H9 (cell line): ENCODE measurements at regions not wholly inside any gene's neighbourhood (a gene's known extent, or its start where the extent isn't known, plus 50 kb on each side); places are given as distances from the start of the nearest gene placed in this dataset.
A peak's percentile ranks its signal among the peaks of the same experiment; 100 is the strongest.

ENCODE experiments used
- DNase-seq: peaks from one replicate; pipeline ENCODE4 v3.0.0-alpha.2; 2017
- H2AFZ ChIP-seq: one replicate; pipeline ENCODE4 v1.6.1; 2013; ENCODE audit warnings: mild to moderate bottlenecking, low read length, control low read depth, moderate library complexity
- H2AK5ac ChIP-seq: 2 replicates; pipeline ENCODE4 v1.6.1; 2013; ENCODE audit warnings: low read length, control low read depth, mixed read lengths; ENCODE audit not compliant: insufficient read length
- H2BK120ac ChIP-seq: one replicate; pipeline ENCODE4 v1.6.1; 2013; ENCODE audit warnings: low read depth, mild to moderate bottlenecking, low read length, control low read depth, inconsistent platforms; ENCODE audit not compliant: poor library complexity, severe bottlenecking
- H2BK12ac ChIP-seq: 2 replicates; pipeline ENCODE4 v1.6.1; 2013; ENCODE audit warnings: low read length, control low read depth, mixed read lengths, low read depth; ENCODE audit not compliant: insufficient read length
- H2BK15ac ChIP-seq: 2 replicates; pipeline ENCODE4 v1.6.1; 2013; ENCODE audit warnings: low read depth, low read length, control low read depth
- H2BK20ac ChIP-seq: one replicate; pipeline ENCODE4 v1.6.1; 2013; ENCODE audit warnings: low read depth, mild to moderate bottlenecking, low read length, control low read depth, inconsistent platforms; ENCODE audit not compliant: poor library complexity, severe bottlenecking
- H2BK5ac ChIP-seq: 2 replicates; pipeline ENCODE4 v1.6.1; 2013; ENCODE audit warnings: low read length, control low read depth, mixed read lengths; ENCODE audit not compliant: insufficient read length
- H3K14ac ChIP-seq: 2 replicates; pipeline ENCODE4 v1.6.1; 2013; ENCODE audit warnings: low read length, control low read depth; ENCODE audit not compliant: insufficient read depth
- H3K18ac ChIP-seq: 2 replicates; pipeline ENCODE4 v1.6.1; 2013; ENCODE audit warnings: low read depth, mild to moderate bottlenecking, mixed read lengths, low read length, control low read depth; ENCODE audit not compliant: insufficient read length
- H3K23ac ChIP-seq: 2 replicates; pipeline ENCODE4 v1.6.1; 2013; ENCODE audit warnings: low read length, control low read depth, mixed read lengths, low read depth; ENCODE audit not compliant: insufficient read length
- H3K23me2 ChIP-seq: 2 replicates; pipeline ENCODE4 v1.6.1; 2013; ENCODE audit warnings: low read depth, mild to moderate bottlenecking, mixed read lengths, low read length, control low read depth; ENCODE audit not compliant: insufficient read length, poor library complexity, severe bottlenecking
- H3K27ac ChIP-seq: 2 replicates; pipeline ENCODE4 v1.5.1; 2013; ENCODE audit warnings: low read length, control low read depth, mixed read lengths, low read depth; ENCODE audit not compliant: insufficient read length
- H3K27me3 ChIP-seq: 2 replicates; pipeline ENCODE4 v1.6.1; 2013; ENCODE audit warnings: low read length, control low read depth, inconsistent platforms; ENCODE audit not compliant: insufficient read depth
- H3K4ac ChIP-seq: 2 replicates; pipeline ENCODE4 v1.6.1; 2013; ENCODE audit warnings: low read depth, mild to moderate bottlenecking, control low read depth, inconsistent platforms, low read length, moderate library complexity
- H3K4me1 ChIP-seq: 2 replicates; pipeline ENCODE4 v1.6.1; 2013; ENCODE audit warnings: low read length, control low read depth, inconsistent platforms; ENCODE audit not compliant: insufficient read depth
- H3K4me2 ChIP-seq: 2 replicates; pipeline ENCODE4 v1.6.1; 2013; ENCODE audit warnings: low read length, control low read depth, mixed read lengths; ENCODE audit not compliant: insufficient read length, insufficient read depth
- H3K56ac ChIP-seq: 2 replicates; pipeline ENCODE4 v1.6.1; 2013; ENCODE audit warnings: low read depth, mild to moderate bottlenecking, mixed read lengths, low read length, control low read depth; ENCODE audit not compliant: insufficient read length
- H3K79me1 ChIP-seq: 2 replicates; pipeline ENCODE4 v1.6.1; 2013; ENCODE audit warnings: low read depth, mild to moderate bottlenecking, moderate library complexity, low read length, control low read depth, inconsistent platforms; ENCODE audit not compliant: insufficient read depth, poor library complexity, severe bottlenecking
- H3K79me2 ChIP-seq: 2 replicates; pipeline ENCODE4 v1.6.1; 2013; ENCODE audit warnings: low read length, control low read depth, inconsistent platforms; ENCODE audit not compliant: insufficient read depth
- H3K9ac ChIP-seq: 2 replicates; pipeline ENCODE4 v1.6.1; 2013; ENCODE audit warnings: low read length, control low read depth, mixed read lengths; ENCODE audit not compliant: insufficient read length; ENCODE audit errors: extremely low read depth
- H3K9me3 ChIP-seq: one replicate; pipeline ENCODE4 v1.6.1; 2013; ENCODE audit warnings: low read depth, low read length, inconsistent platforms; ENCODE audit not compliant: control insufficient read depth
- H3T11ph ChIP-seq: one replicate; pipeline ENCODE4 v1.6.1; 2013; ENCODE audit warnings: mild to moderate bottlenecking, low read length, control low read depth, inconsistent platforms
- H4K20me1 ChIP-seq: one replicate; pipeline ENCODE4 v1.6.1; 2013; ENCODE audit not compliant: control insufficient read depth, insufficient read length, insufficient read depth
- H4K5ac ChIP-seq: 2 replicates; pipeline ENCODE4 v1.6.1; 2013; ENCODE audit warnings: low read depth, mild to moderate bottlenecking, mixed read lengths, low read length, control low read depth; ENCODE audit not compliant: insufficient read length
- H4K8ac ChIP-seq: replicated peaks from 2 replicates; pipeline ENCODE4 v1.6.1; 2013; ENCODE audit warnings: low read length, control low read depth, mixed read lengths, low read depth; ENCODE audit not compliant: insufficient read length
- H4K91ac ChIP-seq: 2 replicates; pipeline ENCODE4 v1.6.1; 2013; ENCODE audit warnings: low read depth, mild to moderate bottlenecking, moderate library complexity, mixed read lengths, low read length, control low read depth; ENCODE audit not compliant: insufficient read length
- H3K27ac Mint-ChIP-seq, 3 experiments: 2 replicates in 2 of 3; 3 replicates in 1 of 3; pipeline ENCODE4 v1.8.0; 2020 to 2021; ENCODE audit warnings: mixed read lengths in 3 of 3, mild to moderate bottlenecking in 1 of 3, moderate library complexity in 1 of 3
- H3K27me3 Mint-ChIP-seq: 2 replicates; pipeline ENCODE4 v1.8.0; 2021; ENCODE audit warnings: low read depth, mild to moderate bottlenecking, moderate library complexity, mixed read lengths
- H3K36me3 Mint-ChIP-seq, 3 experiments: 2 replicates in 2 of 3; 3 replicates in 1 of 3; pipeline ENCODE4 v1.8.0; 2020 to 2021; ENCODE audit warnings: low read depth in 3 of 3, mixed read lengths in 3 of 3; ENCODE audit not compliant: insufficient read depth in 1 of 3
- H3K4me1 Mint-ChIP-seq, 2 experiments: 2 replicates each; pipeline ENCODE4 v1.8.0; 2020; ENCODE audit warnings: mixed read lengths in 2 of 2
- H3K4me3 Mint-ChIP-seq, 2 experiments: 2 replicates in 1 of 2; 3 replicates in 1 of 2; pipeline ENCODE4 v1.8.0; 2020 to 2021; ENCODE audit warnings: mild to moderate bottlenecking in 2 of 2, mixed read lengths in 2 of 2, moderate library complexity in 1 of 2
- H3K9me3 Mint-ChIP-seq, 2 experiments: 2 replicates in 1 of 2; 3 replicates in 1 of 2; pipeline ENCODE4 v1.8.0; 2020; ENCODE audit warnings: mild to moderate bottlenecking in 2 of 2, mixed read lengths in 2 of 2, moderate library complexity in 1 of 2
- WGBS: extraction: QIAGEN DNeasy Blood & Tissue Kit; methylation state at CpG from one replicate; pipeline ENCODE4 v1.1.7; 2013; ENCODE audit warnings: missing lambda C conversion rate, low lambda C conversion rate, mixed read lengths; ENCODE audit not compliant: insufficient read length; ENCODE audit errors: extremely low coverage; 5-methylcytosine and 5-hydroxymethylcytosine counted together
- TF ChIP-seq, protein P1 (sequence below): fragments of 200-600 bp; sonication (generic); conservative IDR thresholded peaks from 3 replicates; pipeline ENCODE4 v1.8.0; 2021; ENCODE audit warnings: antibody characterized with exemption, mild to moderate bottlenecking

DNA sequence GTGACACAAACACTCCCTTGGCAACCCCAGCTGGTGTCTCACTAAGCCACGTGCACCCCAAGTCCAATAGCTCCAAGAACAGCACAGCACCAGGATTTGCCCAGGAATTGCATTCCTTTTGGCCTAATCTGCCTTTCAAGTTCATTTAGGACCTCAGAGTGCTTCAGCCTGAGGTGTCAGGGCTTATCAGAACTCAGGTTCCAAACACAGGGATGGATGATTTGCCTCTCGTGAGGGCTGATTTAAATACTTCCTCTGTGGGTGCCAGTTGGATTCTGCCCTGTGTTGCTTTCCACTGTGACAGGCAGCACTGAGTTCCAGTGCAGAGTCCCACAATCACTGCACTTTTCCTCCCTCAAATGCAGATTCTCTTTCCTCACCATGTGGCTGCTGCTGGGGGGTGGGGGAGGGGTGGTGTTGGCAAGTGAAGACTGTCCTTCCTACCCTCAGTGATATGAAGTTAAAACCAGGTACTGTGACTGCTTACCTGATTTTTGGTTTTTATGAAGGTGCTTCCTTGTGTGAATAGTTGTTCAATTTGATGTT, 204.3 kb upstream of the STAC start:
- Mint-ChIP-seq H3K27me3 (peaks cover 1% of the 10 kb centered on the region), H3K4me1 (peaks cover 31 to 32% of the 10 kb centered on the region in 2 experiments), H3K9me3 (no peaks in the 10 kb centered on the region), H3K4me3 (no peak overlapping the region), H3K27ac (peak overlapping the region in 1 of 3 experiments; percentile 2; a peak in 3 of 7 replicates), H3K36me3 (no peaks in the 10 kb centered on the region; a peak in 1 of 7 replicates)
- Histone ChIP-seq H3K27ac (no peak overlapping the region), H3K79me2 (no peaks in the 10 kb centered on the region), H2BK15ac (no peak overlapping the region), H3K56ac (no peak overlapping the region), H2AFZ (no peak overlapping the region), H3K23me2 (no peaks in the 10 kb centered on the region), H4K8ac (no peak overlapping the region), H2BK5ac (no peak overlapping the region), H2BK120ac (no peak overlapping the region), H3K27me3 (no peaks in the 10 kb centered on the region), H3K23ac (no peak overlapping the region), H3K14ac (no peak overlapping the region), H3K9ac (no peak overlapping the region), H3K9me3 (no peaks in the 10 kb centered on the region), H3K18ac (no peak overlapping the region), H4K5ac (no peak overlapping the region), H4K91ac (no peak overlapping the region), H2AK5ac (no peak overlapping the region), H3K4me1 (peaks cover 8% of the 10 kb centered on the region; the same call in 1 of the 2 replicates), H2BK12ac (no peak overlapping the region), H3K79me1 (no peaks in the 10 kb centered on the region), H3K4ac (no peak overlapping the region), H4K20me1 (no peaks in the 10 kb centered on the region), H3T11ph (no peak overlapping the region), H2BK20ac (no peak overlapping the region), H3K4me2 (no peak overlapping the region)
- DNase-seq, result no peak
- TF ChIP-seq, protein P1, sequence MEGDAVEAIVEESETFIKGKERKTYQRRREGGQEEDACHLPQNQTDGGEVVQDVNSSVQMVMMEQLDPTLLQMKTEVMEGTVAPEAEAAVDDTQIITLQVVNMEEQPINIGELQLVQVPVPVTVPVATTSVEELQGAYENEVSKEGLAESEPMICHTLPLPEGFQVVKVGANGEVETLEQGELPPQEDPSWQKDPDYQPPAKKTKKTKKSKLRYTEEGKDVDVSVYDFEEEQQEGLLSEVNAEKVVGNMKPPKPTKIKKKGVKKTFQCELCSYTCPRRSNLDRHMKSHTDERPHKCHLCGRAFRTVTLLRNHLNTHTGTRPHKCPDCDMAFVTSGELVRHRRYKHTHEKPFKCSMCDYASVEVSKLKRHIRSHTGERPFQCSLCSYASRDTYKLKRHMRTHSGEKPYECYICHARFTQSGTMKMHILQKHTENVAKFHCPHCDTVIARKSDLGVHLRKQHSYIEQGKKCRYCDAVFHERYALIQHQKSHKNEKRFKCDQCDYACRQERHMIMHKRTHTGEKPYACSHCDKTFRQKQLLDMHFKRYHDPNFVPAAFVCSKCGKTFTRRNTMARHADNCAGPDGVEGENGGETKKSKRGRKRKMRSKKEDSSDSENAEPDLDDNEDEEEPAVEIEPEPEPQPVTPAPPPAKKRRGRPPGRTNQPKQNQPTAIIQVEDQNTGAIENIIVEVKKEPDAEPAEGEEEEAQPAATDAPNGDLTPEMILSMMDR, result no peak
- WGBS, result no CpG with 5 or more reads among the region's 2 CpGs
